GM12875 (cell line): ENCODE measurements at regions not wholly inside any gene's neighbourhood (a gene's known extent, or its start where the extent isn't known, plus 50 kb on each side); places are given as distances from the start of the nearest gene placed in this dataset.

Source experiments
- H3K4me3 ChIP-seq: one replicate; pipeline ENCODE4 v1.5.1; 2011; ENCODE audit warnings: low read depth, low read length, control low read depth
- TF ChIP-seq, protein P1 (sequence below): IDR thresholded peaks from 2 replicates; pipeline ENCODE4 v1.5.1; 2011; ENCODE audit warnings: low read depth, mild to moderate bottlenecking, control low read depth, inconsistent platforms, low read length, moderate library complexity, borderline replicate concordance; ENCODE audit not compliant: insufficient read depth

DNA sequence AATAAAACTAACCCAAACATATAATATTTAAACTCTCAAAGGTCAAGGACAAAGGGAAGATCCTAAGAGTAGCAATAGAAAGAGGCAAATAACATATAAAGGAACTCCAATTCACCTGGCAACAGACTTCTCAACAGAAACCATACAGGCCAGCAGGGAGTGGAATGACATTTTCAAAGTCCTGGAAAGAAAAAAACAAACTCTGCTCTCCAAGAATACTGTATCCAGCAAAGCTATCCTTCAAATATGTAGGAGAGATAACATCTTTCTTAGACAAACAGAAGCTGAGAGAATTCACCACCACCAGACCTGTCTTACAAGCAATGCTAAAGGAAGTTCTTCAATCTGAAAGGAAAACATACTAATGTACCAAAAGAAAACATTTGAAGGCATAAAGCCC lies 51.5 kb upstream of the TMEM158 start:
- TF ChIP-seq, protein P1, sequence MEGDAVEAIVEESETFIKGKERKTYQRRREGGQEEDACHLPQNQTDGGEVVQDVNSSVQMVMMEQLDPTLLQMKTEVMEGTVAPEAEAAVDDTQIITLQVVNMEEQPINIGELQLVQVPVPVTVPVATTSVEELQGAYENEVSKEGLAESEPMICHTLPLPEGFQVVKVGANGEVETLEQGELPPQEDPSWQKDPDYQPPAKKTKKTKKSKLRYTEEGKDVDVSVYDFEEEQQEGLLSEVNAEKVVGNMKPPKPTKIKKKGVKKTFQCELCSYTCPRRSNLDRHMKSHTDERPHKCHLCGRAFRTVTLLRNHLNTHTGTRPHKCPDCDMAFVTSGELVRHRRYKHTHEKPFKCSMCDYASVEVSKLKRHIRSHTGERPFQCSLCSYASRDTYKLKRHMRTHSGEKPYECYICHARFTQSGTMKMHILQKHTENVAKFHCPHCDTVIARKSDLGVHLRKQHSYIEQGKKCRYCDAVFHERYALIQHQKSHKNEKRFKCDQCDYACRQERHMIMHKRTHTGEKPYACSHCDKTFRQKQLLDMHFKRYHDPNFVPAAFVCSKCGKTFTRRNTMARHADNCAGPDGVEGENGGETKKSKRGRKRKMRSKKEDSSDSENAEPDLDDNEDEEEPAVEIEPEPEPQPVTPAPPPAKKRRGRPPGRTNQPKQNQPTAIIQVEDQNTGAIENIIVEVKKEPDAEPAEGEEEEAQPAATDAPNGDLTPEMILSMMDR, result no peak

DNA sequence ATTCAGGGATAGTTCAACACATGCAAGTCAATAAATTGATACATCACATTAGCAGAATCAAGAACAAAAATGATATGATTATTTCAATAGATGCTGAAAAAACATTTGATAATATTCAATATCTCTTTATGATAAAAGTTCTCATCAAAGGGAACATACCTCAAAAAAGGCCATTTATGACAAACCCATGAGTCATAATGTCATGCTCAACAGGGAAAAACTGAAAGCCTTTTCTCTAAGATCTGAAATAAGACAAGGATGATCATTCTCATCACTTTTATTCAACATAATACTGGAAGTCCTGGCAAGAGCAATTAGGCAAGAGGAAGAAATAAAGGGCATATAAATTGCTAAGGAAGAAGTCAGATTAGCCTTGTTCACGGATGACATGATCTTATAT lies 54.1 kb upstream of the TMEM158 start:
- TF ChIP-seq, protein P1, result no peak
- H3K4me3 ChIP-seq, result no peak overlapping the region

More for the DNA sequence above, 51.5 kb upstream of the TMEM158 start:
- H3K4me3 ChIP-seq, result no peak overlapping the region

DNA sequence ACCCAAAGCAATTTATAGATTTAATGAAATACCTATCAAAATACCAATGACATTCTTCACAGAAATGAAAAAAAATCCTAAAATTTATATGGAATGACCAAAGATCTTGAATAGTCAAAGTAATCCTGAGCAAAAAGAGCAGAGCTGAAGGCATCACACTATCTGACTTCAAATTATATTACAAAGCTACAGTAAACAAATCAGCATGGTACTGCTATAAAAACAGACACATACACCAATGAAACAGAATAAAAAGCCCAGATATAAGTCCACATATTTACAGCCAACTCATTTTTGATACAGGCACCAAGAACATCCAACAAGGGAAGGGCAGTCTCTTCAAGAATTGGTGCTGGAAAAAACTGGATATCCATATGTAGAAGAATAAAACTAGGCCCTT lies 54.9 kb upstream of the TMEM158 start:
- TF ChIP-seq, protein P1, result no peak

DNA sequence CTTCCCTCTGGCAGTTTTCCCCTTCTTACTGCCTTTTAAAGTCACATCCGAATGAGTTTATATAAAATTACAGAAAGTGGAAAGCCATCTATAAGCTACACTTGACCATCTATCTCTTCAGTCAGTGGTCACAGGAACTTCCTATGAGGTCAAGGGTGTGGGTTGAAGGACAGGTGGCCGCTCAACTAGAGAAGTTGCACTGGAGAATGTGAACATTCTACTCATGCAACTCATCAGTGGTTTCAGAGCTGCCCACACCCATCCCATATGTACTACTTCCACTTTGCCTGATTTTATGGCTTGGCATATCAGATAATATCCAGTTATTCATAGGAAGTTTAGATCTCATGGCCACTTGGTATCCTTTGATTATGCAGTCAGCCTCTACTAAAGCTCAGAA lies 57.4 kb upstream of the TMEM158 start:
- TF ChIP-seq, protein P1, result no peak
- H3K4me3 ChIP-seq, result no peak overlapping the region

More for the DNA sequence above, 54.9 kb upstream of the TMEM158 start:
- no peak overlapping the region for H3K4me3 ChIP-seq

DNA sequence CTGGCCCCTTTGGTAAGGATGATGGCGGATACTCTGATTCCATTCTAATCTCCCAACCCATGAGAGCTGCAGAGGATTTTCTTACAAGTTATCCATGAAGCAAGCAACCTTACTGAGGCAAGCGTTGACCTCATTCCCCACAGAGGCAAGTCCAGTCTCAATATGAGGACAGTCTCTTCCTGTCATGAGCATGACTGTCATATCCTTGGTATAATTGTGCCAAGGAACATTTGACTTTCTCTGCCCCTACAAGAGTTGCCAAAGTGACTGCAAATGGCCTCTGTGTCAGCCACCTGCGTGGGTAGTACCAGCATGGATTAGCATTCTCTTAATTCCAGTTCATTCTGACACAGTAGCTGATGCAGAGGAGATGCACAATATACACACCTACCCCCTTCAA lies 71.2 kb upstream of the TMEM158 start:
- TF ChIP-seq, protein P1, result no peak
- H3K4me3 ChIP-seq, result no peak overlapping the region

DNA sequence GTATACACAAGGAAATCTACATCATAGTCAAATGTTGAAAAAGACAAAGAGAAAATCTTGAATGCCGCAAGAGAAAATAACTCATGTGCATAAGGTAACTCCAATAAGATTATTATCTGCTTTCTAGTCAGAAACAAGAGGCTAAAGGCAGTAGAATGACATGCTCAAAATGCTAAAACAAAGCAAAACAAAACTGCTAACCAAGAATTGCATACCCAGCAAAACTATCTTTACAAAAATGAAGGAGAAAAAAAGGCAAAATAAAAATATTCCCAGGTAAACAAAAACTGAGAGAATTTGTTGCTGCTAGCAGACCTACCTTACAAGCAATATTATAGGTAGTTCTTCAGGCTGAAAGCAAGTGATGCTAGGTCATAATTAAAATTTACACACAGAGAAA lies 76.4 kb upstream of the TMEM158 start:
- no peak overlapping the region for H3K4me3 ChIP-seq
- TF ChIP-seq, protein P1, result no peak

DNA sequence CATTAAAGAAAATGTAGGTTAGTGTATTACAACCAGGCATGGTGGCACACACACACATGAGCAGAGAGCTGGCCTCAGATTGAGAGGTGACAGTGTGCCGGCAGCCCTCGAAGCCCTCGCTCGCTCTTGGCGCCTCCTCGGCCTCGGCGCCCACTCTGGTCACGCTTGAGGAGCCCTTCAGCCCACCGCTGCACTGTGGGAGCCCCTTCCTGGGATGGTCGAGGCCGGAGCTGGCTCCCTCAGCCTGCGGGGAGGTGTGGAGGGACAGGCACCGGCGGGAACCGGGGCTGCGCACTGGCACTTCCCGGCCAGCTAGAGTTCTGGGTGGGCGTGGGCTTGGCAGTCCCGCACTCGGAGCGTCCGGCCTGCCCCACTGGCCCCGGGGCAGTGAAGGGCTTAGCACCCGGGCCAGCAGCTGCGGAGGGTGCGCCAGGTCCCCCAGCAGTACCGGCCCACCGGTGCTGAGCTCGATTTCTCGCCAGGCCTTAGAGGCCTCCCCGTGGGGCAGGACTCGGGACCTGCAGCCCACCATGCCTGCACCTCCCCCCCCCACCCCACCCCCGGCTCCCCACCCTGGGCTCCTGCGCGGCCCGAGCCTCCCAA lies 80.4 kb upstream of the TMEM158 start:
- TF ChIP-seq, protein P1, result no peak
- H3K4me3 ChIP-seq, result no peak overlapping the region
